ENCODE measurements at regions not wholly inside any gene's neighbourhood (a gene's known extent, or its start where the extent isn't known, plus 50 kb on each side); places are given as distances from the start of the nearest gene placed in this dataset.

GRCh38 chr2:105649534-105649933, 95.2 kb upstream of the NCK2 start:
- no peak for DNase-seq

- no peak for DNase-seq
These were observed 97.0 kb upstream of the NCK2 start for GRCh38 chr2:105647731-105648130.

GRCh38 chr2:105646774-105647076, 98.0 kb upstream of the NCK2 start:
- no peak for DNase-seq

GRCh38 chr2:105645938-105646773, 98.6 kb upstream of the NCK2 start:
- DNase-seq: no peak

- DNase-seq: no peak
These were observed 99.4 kb upstream of the NCK2 start for GRCh38 chr2:105645031-105645937.

- DNase-seq: no peak
These were observed 100.3 kb upstream of the NCK2 start for GRCh38 chr2:105644174-105644980.

- no peak for DNase-seq
These were observed 101.1 kb upstream of the NCK2 start for GRCh38 chr2:105643405-105644173.

- DNase-seq: no peak
These were observed 103.3 kb upstream of the NCK2 start for GRCh38 chr2:105641389-105641811.

DNA sequence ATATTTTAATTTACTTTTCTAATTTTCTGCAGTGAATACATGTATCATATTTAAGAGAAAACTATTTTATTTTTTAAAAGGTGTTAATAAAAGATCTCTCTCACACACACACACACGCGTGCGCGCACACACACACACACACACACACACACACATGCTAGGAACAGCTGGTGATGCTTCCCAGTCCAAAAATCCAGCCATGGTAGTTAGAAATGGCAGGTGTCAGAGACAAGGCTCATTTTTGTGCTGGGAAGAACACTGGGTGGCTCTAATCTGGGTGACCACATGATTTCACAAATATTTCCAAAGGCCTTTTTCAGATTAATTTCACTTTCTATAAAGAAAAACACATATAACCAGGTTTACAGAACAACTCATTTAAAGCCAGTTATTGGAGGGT, 104.5 kb upstream of the NCK2 start:
- DNase-seq: no peak

DNA sequence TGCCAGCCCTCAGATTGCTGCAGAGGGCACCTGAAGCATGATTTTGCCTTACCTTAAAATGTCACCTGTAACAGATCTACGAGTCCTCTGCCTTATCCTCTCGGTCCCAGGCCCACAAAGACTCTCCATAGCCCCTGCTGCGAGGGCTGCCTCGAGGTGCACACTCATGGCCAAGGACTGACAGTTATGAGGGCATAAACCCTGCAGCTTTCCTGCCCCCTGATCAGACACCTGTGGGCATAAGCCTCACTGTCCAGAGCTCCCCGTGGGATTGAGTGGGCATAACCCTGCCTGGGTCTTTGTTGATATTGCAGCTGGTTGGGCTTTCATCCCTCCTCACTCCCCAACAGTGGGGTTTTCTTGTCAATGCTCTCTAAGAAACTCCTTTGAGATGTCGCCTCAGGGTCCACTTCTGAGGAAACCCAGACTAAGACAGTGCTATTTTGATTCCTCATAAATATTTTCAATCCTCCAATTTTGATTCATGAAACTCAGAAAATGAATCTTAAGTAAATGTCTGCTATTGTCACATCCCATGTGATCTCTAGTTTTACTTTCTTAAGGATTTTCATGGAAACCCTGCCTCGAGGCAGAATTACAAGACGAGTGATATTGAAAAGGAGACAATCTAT, 108.5 kb upstream of the NCK2 start:
- no peak for DNase-seq

DNA sequence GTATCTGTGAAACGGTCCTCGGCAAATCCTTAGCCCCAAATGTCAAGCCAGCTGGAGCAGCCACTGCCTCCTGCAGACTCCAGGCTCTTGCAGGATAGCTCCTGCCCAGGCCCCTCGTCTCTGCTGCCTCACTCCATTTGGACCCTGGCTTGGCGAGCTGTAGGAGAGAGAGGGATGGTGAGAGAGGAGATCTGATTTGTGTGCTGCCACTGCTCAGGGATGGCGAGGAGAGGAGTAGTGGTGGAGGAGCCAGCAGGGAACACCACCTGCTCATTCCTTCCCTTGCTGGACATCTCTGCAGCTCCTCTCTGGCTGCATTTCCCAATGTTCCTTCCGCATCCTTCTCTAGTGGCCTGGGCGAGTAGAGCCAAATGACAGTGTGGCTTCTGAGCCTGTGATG, 109.1 kb upstream of the NCK2 start:
- DNase-seq: no peak

- DNase-seq: no peak
These were observed 110.5 kb upstream of the NCK2 start for GRCh38 chr2:105634198-105634597.

DNA sequence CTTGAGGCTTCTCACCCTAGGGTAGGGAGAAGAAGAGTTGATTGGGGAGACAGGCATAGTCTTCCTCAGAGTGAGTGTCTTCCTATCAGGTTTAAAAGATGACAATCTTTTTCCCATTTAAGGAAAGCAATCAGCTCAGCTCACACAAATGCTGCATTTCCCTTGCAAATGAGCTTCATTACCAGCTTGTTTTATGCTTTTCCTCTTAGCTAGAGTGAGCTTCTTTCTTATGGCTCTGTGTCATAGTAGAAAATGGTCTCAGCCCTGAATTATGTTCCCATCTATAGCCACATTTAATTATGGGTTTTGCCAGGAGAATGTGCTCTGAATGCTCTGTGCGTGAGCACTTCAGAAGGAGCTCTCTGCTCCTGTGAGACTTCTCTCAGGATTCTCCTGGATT, 112.8 kb upstream of the NCK2 start:
- DNase-seq: no peak

DNA sequence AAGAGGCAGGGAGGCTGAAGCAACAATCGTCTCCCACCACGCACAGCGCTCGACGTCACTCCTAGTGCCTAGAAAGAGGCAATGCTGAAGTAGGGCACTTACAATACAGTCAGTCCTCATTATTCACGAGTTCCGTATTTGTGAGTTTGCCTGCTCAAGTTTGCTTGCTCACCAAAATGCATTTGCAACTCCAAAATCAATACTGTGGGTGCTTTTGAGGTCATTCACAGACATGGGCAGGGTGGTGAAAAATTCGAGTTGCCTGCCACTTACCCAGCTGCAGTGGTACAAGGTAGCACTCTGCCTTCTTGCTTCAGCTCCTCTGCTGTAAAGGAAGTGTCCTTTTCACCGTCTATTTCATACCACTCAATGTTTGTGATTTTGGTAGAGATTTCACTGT, 113.7 kb upstream of the NCK2 start:
- DNase-seq: no peak

DNA sequence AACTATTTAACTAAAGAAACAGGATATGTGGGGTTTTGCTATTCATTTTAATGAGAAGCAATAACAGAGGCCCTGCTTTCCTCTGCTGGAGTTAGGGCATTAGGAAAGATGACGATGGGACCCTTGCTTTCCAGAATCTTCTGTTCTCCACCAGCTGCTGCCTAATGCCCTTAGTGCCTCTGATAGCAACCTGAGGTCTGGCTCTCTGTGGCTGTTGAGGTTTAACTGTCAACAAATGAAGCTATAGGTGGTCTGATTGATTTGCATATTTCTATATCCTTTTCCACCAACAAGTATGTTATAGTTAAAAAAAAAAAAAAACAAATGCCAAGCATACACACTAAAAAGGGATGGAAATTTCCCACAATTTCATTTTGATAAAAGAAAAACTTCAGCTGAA, 115.1 kb upstream of the NCK2 start:
- no peak for DNase-seq

DNA sequence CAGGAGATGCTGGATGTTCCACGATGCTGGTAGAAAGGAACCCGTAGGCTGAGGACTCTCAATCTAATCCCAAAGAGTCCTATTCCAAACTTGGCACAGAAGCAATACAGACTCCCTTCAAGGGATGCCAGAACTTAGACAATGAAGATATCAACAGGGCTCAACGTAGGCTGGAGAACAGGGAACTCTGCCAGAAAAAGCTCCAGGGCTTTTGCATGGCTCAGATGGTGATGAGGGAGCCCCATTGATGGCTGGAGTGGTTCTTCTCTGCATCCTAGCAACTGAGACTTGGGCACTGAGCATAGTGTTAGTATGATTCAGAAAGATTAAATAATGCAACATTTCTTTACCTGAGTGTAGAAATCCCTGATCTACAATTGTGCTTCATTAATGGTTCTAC, 117.2 kb upstream of the NCK2 start:
- no peak for DNase-seq

DNA sequence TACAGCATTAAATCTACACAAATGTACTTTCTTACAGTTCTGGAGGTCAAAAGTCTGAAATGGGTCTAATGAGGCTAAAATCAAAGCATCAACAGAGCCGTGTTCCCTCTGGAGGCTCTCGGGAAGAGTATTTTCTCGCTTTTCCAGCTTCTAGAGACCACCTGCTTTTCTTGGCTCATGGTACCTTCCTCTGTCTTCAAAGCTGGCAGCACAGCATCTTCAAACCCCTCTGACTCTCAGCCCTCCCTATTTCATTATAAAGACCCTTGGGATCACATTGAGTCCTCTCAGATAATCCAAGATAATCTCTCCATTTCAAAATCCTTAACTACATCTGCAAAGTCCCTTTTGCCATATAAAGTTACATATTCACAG, 117.8 kb upstream of the NCK2 start:
- no peak for DNase-seq

- no peak for DNase-seq
These were observed 118.3 kb upstream of the NCK2 start for GRCh38 chr2:105626212-105626965.

GRCh38 chr2:105625632-105626031, 119.1 kb upstream of the NCK2 start:
- DNase-seq: no peak

GRCh38 chr2:105621038-105621437, 123.7 kb upstream of the NCK2 start:
- DNase-seq: no peak

DNA sequence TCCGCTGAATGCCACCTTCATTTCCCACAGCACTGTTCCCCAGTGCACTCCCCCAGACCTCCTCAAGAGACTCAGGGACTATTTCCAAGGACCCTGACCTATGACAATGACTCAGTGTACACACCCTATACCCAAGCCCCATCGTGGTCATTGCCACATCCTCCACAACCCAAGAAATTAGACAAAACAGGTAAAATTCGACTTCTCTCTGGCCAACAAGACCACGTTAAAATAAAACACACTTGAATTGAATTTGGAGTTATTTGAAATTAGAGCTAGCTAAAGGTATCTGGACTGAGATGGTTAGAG, 126.4 kb upstream of the NCK2 start:
- no peak for DNase-seq

Measured in activated T-cell treated with anti-CD3 and anti-CD28 coated beads, Interleukin-2, amount 50 U/mL, for 48 hours (primary cell).